Right lung (tissue), 2 donors: ENCODE measurements at regions not wholly inside any gene's neighbourhood (a gene's known extent, or its start where the extent isn't known, plus 50 kb on each side); places are given as distances from the start of the nearest gene placed in this dataset.
"Not testable (repeated sequence)": the region's sequence is repeated elsewhere in the genome, so short reads cannot be mapped to it uniquely, and the experiment has no call there.

ENCODE experiments used
- DNase-seq, 2 donors: peaks; one replicate each; pipeline ENCODE4 v3.0.0-alpha.2; 2013

- DNase-seq: no peak
Measured at GRCh38 chr13:33340631-33341030, 55.1 kb upstream of the STARD13 start.

- no peak for DNase-seq
Measured at GRCh38 chr13:33341861-33342452, 56.4 kb upstream of the STARD13 start.

- DNase-seq: no peak
Measured at GRCh38 chr13:33345842-33346241, 60.3 kb upstream of the STARD13 start.

- no peak for DNase-seq
Measured at GRCh38 chr13:33347861-33348260, 62.3 kb upstream of the STARD13 start.

- DNase-seq: no peak
Measured at GRCh38 chr13:33348366-33348765, 62.8 kb upstream of the STARD13 start.

- DNase-seq: no peak
Measured at GRCh38 chr13:33349288-33349985, 63.9 kb upstream of the STARD13 start.

GRCh38 chr13:33349986-33350826, 64.7 kb upstream of the STARD13 start:
- peak; percentile 56 to 61 for DNase-seq

GRCh38 chr13:33351319-33351718, 65.8 kb upstream of the STARD13 start:
- no peak for DNase-seq

GRCh38 chr13:33352041-33352440, 66.5 kb upstream of the STARD13 start:
- DNase-seq: no peak

GRCh38 chr13:33352526-33352925, 67.0 kb upstream of the STARD13 start:
- no peak for DNase-seq

GRCh38 chr13:33353210-33353609, 67.7 kb upstream of the STARD13 start:
- no peak for DNase-seq

GRCh38 chr13:33353646-33354045, 68.1 kb upstream of the STARD13 start:
- DNase-seq: no peak

- no peak for DNase-seq
Measured at GRCh38 chr13:33355201-33355895, 69.8 kb upstream of the STARD13 start.

- not testable (repeated sequence) for DNase-seq
Measured at GRCh38 chr13:33358076-33358475, 72.5 kb upstream of the STARD13 start.

- no peak for DNase-seq
Measured at GRCh38 chr13:33362986-33363727, 77.6 kb upstream of the STARD13 start.

GRCh38 chr13:33364192-33364591, 78.6 kb upstream of the STARD13 start:
- DNase-seq: no peak

- no peak for DNase-seq
Measured at GRCh38 chr13:33366469-33367062, 81.0 kb upstream of the STARD13 start.

- DNase-seq: no peak
Measured at GRCh38 chr13:33367171-33367895, 81.8 kb upstream of the STARD13 start.

GRCh38 chr13:33367926-33368325, 82.4 kb upstream of the STARD13 start:
- DNase-seq: no peak

GRCh38 chr13:33369073-33369472, 83.5 kb upstream of the STARD13 start:
- no peak for DNase-seq
